GM19238 (cell line): ENCODE measurements at regions not wholly inside any gene's neighbourhood (a gene's known extent, or its start where the extent isn't known, plus 50 kb on each side); places are given as distances from the start of the nearest gene placed in this dataset.

Experiments
- DNase-seq: peaks from one replicate; pipeline ENCODE4 v3.0.0; 2011; ENCODE audit warnings: low spot score; ENCODE audit not compliant: insufficient read length

DNA sequence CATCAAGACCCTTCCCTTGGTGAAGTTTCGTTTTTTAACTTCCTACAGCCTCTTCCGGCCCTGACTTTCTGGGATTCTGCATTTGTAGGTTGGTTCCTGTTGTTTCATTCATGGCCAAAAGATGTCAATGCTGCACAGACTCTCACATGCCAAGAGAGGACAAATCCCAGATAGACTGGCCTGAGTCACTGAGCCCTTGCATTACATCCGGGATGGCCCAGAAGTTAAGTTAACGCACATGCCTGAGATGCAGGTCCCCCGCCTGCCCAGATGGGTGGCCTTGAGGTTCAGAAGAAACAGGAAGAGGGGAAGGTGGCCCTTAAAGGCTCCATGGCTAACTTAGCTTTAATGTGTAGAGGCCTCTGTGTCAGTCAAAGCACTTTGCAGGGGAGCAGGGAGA is 51.6 kb upstream of the SRGAP3 start:
- DNase-seq: no peak

DNA sequence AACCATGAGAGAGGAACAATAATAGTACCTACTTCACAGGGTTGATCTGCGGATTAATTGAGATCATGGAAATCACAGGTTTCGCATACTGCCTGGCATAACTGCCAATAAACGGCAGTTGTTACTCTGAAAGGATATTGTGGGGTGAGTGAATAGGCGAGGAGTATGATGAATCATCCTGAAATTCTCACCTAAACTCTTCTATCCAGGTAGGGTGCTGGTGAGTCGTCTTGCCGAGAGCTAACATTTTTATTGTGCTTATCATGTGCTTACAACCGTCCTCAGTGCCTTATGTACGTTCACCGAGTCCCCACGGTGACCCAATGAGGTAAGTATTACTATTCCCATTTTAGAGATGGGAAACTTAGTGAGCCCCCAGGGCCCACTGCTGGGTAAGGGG is 52.4 kb upstream of the SRGAP3 start:
- no peak for DNase-seq

DNA sequence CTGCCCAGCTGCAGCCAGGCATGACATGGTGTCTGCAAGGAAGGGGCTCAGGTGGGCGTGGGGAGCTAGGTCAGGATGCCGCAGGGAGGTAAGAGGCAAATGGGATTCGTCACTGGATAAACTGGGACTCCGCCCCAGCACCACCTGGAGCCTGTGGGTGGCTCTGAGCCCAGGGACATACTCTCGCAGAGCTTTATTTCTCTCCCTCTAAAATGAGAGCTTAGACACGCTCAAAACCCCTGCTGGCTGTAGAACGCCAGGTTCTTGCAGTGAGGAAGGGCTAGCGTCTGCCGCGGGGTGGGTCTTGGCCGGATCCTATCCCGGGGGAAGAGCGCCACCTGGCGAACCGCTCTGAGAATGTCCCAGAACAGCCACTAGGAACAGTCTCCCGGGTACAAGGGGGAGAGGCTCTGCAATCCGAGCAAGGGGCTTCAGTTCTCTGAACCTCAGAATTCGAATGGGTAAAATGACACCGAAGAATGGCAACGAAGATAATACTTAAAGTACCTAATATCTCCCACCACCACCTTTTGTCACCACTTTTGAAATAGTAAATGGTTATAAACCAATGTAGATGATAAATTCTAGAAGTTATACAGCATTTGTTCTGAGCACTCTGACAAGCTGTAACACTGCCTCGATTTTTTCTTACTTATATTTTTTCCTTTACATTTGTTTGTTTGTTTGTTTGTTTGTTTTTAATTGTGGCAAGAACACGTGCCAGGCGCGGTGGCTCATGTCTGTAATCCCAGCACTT is 53.2 kb upstream of the SRGAP3 start:
- DNase-seq: peak; percentile 66

DNA sequence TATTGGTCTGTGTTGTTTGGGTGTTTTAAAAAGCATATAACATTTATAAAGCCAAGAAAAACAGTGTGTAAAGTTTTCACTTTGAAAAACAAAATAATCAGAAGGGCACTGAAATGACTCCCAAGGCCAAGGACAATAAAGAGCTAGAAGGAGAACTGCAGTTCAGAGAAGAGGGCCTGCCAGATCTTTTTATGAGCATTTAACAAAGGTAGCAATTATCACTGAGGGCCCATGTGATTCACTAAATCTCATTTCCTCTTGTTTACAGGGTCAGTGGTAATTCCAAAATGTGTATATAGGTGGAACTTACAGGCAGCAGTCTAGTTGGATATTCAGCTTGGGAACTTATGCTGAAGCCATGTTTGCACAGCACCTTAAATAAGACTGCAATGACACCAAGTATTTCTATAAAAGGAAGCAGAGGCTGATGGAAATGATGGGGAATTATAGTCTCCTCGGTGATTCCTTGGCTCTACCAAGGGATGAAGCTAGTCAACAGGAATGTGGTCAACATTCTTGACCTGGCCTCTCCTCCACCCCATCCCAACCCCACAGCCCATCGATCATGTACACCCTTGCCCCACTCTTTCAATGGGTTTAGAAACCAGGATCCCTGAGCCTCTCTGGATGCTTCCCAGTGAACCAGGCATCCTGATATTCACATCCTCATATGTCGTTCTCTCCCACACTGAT is 54.4 kb upstream of the THUMPD3 start:
- no peak for DNase-seq

DNA sequence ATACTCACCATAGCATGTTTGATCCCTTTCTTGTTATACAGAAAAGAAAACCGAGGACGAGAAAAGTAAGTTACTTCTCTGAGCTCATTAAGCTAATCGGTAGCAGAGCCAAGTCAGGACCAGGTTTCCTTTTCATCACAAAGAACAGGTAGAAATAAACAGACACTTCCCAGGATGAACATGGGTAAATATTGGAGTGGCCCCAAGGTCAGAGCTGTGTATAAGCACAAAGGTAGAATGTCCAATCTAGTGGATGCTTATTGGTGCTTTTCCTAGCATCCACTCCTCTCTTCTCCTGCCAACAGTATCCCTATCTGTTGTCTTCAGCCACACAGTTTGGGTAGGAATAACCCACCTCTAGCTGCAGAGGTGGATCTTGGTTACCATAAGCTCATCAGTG is 52.8 kb upstream of the THUMPD3 start:
- no peak for DNase-seq

DNA sequence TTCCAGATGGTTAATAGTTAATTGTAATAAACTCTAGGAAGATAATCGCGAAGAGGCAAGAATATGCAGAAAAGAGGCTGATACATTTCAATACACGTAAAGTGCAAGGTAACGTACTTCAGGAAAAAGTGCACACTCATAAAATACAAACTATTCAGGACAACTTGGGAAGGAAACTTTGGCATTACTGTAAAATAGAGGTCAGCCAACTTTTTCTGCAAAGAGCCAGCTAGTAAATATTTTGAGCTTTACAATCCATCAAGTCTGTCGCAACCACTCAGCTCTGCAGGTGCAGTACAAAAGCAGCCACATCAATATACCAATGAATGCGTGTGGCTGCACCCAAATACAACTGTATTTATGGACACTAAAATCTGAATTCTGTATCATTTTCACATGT is 51.6 kb upstream of the THUMPD3 start:
- DNase-seq: no peak
